GM19043 (cell line): ENCODE measurements at regions not wholly inside any gene's neighbourhood (a gene's known extent, or its start where the extent isn't known, plus 50 kb on each side); places are given as distances from the start of the nearest gene placed in this dataset.
"Not testable (repeated sequence)": the region's sequence is repeated elsewhere in the genome, so short reads cannot be mapped to it uniquely, and the experiment has no call there.

ENCODE experiments used
- ATAC-seq: cut with Tn5 transposase; IDR thresholded peaks from one replicate; pipeline ENCODE4 v1.9.1; 2021; ENCODE audit warnings: low read depth; ENCODE audit not compliant: unreplicated experiment

- ATAC-seq = no peak
Measured at GRCh38 chr3:72505539-72506405, 342.5 kb downstream of the SHQ1 start.

DNA sequence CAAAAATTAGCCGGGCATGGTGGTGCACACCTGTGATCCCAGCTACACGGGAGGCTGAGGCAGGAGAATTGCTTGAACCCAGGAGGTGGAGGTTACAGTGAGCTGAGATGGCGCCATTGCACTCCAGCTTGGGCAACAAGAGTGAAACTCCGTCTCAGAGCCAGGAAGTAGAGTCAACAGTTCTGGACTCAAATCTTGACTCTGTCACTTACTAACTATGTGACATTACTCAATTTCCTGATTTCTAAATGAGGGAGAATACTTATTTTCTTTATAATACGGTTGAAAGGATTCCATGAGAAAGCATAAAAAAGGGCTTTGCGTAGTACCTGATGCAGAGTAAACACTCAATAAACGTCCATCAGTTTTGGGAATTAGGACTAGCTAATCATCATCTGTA lies 350.7 kb downstream of the SHQ1 start:
- not testable (repeated sequence) for ATAC-seq

GRCh38 chr3:72496051-72496670 lies 352.1 kb downstream of the SHQ1 start:
- ATAC-seq = no peak

- ATAC-seq = no peak
Measured at GRCh38 chr3:72494626-72495025, 353.6 kb downstream of the SHQ1 start.

GRCh38 chr3:72494130-72494529 lies 354.1 kb downstream of the SHQ1 start:
- ATAC-seq = no peak

- ATAC-seq = no peak
Measured at GRCh38 chr3:72492240-72492639, 356.0 kb downstream of the SHQ1 start.

- no peak for ATAC-seq
Measured at GRCh38 chr3:72490688-72491435, 357.4 kb downstream of the SHQ1 start.

- ATAC-seq = no peak
Measured at GRCh38 chr3:72489901-72490300, 358.3 kb downstream of the SHQ1 start.

DNA sequence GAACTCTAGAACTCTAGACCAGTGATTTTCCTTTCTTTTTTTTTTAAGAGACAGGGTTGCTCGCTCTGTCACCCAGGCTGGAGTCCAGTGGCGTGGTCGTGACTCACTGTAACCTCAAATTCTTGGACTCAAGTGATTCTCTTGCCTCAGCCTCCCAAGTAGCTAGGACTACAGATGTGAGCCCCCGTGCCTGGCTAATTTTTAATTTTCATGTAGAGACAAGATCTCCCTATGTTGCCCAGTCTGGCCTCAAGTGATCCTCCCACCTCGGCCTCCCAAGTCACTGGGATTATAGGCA lies 359.6 kb downstream of the SHQ1 start:
- no peak for ATAC-seq

- no peak for ATAC-seq
Measured at GRCh38 chr3:72487946-72488737, 360.1 kb downstream of the SHQ1 start.

DNA sequence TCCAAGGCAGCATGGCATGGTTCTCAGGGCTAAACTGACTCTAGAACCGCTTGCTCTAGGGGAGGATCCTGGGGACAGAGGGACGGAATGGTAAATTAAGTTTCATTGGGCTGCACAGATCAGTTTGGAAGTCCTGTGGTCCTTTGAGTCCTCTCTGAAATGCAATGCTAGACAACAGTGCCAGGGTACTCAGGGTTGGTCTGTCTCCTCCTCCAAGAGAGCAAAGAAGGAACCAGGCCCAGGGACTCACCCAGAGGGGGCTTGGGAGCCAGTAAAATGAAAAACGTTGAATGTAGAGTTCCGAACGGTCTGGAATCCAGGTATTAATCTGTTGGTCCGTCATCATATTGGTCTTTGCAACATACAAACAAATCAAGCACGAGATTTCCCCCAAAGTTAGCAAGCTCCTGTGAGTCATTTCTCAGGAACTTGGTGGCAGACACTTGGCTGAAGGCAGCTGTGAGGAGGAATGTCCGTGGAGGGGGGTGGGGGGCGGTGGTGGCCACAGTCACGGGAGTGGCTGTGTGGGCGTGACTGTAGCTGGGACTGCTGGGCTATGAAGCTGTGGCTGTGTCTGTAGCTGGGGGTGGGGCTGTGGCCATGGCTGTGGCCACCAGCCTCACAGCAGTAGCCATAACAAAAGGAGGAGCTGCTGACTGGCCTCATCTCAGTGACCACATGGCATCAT lies 361.0 kb downstream of the SHQ1 start:
- no peak for ATAC-seq

DNA sequence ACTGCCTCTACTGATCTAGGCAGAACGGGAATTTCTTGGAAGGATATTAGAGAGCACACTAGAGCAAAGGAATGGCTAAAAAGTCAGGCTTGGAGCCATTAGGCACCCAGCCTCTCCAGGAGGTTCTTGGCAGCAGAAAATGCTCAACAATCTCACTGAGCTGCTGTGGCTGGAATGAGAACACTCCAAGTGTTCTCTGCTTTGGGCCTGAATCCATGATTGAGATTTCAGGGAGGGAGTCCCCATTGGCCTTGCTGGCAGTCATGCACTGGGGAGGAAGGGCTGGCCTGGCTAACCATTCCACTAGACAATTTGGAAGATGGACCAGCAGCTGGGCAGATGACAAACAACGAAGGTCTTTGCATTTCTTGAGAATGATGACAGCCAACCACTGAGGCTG lies 362.6 kb downstream of the SHQ1 start:
- ATAC-seq = no peak

- ATAC-seq = no peak
Measured at GRCh38 chr3:72483554-72484104, 364.6 kb downstream of the SHQ1 start.

- no peak for ATAC-seq
Measured at GRCh38 chr3:72482589-72483321, 365.5 kb downstream of the SHQ1 start.

DNA sequence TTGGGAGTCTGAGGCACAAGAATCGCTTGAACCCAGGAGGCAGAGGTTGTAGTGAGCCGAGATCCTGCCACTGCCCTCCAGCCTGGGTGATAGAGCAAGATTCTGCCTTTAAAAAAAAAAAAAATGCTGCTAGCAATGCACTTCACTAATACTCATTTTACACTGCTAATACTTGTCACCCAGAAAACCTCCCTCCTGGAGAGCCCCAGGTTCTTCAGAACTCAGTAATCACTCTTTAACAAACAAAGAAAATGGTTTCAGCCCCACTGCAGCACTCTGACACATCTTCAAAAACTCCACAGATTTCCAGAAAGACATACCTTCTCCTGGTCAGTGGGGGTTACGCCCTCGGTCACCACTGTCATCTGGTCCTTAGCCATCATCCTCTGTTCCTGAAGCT lies 366.7 kb downstream of the SHQ1 start:
- no peak for ATAC-seq

DNA sequence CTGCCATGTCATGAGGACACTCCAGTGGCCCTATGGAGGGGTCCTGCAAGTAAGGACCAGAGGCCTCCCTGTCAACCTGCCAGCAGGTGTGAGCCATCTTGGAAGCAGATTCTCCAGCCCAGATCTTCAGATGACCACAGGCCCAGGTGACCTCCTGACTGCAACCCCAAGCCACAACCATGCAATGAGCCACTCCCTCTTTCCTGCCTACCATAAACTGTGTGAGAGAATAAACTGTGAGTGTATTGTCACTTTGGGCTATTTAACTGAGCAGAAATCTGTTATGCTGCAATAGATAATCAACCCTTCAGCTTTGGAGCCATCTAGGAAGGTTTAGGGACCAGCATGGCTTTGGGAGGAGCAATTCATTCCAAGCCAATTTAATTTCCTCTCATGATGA lies 367.9 kb downstream of the SHQ1 start:
- ATAC-seq = no peak

DNA sequence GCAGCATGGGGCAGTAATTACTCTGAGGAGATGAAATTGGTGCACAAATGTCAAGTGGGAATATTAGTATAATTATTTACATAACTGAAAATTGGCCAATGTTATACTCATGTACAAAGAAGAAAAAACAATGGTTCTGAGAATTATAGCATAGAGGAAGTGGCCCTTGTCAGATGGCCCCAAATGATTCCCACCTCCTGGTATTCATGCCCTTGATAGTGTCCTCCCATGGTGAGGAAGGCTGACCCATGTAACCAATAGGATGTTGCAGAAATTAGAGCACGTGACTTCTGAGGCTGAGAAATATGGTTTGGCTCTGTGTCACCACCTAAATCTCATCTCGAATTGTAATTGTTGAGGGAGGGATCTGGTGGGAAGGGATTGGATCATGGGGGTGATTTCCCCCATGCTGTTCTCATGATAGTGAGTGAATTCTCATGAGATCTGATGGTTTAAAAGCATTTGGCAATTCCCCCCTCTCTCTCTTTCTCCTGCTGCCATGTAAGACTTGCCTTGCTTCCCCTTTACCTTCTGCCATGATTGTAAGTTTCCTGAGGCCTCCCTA lies 368.5 kb downstream of the SHQ1 start:
- ATAC-seq = no peak

- ATAC-seq = no peak
Measured at GRCh38 chr3:72476139-72476483, 372.1 kb downstream of the SHQ1 start.
